H1 (cell line): ENCODE measurements at regions not wholly inside any gene's neighbourhood (a gene's known extent, or its start where the extent isn't known, plus 50 kb on each side); places are given as distances from the start of the nearest gene placed in this dataset.

Experiments
- CEBPB ChIP-seq: IDR thresholded peaks from 2 replicates; pipeline ENCODE4 v1.6.1; 2012; ENCODE audit warnings: low read depth, low read length
- EZH2 ChIP-seq: fragments of 200-600 bp; sonication (generic); IDR thresholded peaks from 2 replicates; pipeline ENCODE4 v1.7.1; 2012; ENCODE audit warnings: low read depth, mild to moderate bottlenecking, moderate library complexity, low read length, inconsistent platforms; ENCODE audit not compliant: severe bottlenecking
- JUN ChIP-seq: IDR thresholded peaks from 2 replicates; pipeline ENCODE4 v1.6.1; 2011; ENCODE audit warnings: low read depth, mild to moderate bottlenecking, improper control_type of control experiment, low read length
- RAD21 ChIP-seq, 2 experiments: IDR thresholded peaks in 1 of 2; conservative IDR thresholded peaks in 1 of 2; 2 replicates each; pipeline ENCODE4 v1.6.1; 2011; ENCODE audit warnings: low read depth in 2 of 2, low read length in 2 of 2, improper control_type of control experiment in 1 of 2, inconsistent platforms in 1 of 2, mild to moderate bottlenecking in 1 of 2, moderate library complexity in 1 of 2
- ZNF274 ChIP-seq: IDR thresholded peaks from 2 replicates; pipeline ENCODE4 v1.7.0; 2012; ENCODE audit warnings: low read length, borderline replicate concordance; ENCODE audit errors: extremely low read depth
- TF ChIP-seq, protein P1 (sequence below), 3 experiments: IDR thresholded peaks; 1 replicate in 2 of 3; 2 replicates in 1 of 3; pipeline versions ENCODE4 v1.5.1 to v1.6.1; 2011; ENCODE audit warnings: low read length in 3 of 3, mild to moderate bottlenecking in 3 of 3, inconsistent platforms in 2 of 3, low read depth in 1 of 3, moderate library complexity in 1 of 3; ENCODE audit not compliant: insufficient read depth in 1 of 3; ENCODE audit errors: control extremely low read depth in 1 of 3
- TF ChIP-seq, protein P2 (sequence below): fragments of 300-600 bp; sonication (generic); IDR thresholded peaks from 2 replicates; pipeline ENCODE4 v1.7.1; 2012; ENCODE audit warnings: low read length, moderate library complexity, mild to moderate bottlenecking, inconsistent platforms; ENCODE audit not compliant: insufficient replicate concordance

DNA sequence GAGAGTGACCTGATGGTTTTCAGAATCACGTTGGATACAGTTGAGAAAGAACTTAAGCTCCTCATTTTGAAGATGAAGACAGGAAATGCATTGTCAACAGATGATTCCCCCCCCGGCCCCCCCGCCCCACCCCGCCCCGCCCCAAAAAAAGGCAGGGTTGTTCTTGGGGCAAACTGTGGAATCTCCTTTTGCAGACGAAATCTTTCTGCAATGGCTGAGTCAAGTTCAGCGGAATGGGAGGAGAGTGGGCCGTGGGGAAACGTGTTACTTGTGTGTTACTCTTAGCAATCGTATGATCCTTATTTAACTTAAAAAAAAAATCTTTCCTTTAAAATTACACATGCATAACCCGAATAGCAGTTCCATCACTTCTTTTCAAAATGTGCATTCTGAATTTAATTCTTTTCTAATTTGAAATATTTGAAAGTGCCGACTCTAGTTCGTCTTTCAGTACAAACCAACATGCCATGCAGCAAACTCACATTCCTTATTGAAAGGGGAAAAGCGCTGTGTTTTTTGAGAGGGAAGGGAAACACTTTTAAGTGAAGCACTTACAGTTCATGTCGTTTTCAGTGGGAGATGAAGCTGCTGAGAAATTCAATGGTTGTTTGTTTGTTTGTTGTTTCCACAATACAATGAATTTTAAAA is 348.5 kb upstream of the ARGLU1 start:
- TF ChIP-seq, protein P1, sequence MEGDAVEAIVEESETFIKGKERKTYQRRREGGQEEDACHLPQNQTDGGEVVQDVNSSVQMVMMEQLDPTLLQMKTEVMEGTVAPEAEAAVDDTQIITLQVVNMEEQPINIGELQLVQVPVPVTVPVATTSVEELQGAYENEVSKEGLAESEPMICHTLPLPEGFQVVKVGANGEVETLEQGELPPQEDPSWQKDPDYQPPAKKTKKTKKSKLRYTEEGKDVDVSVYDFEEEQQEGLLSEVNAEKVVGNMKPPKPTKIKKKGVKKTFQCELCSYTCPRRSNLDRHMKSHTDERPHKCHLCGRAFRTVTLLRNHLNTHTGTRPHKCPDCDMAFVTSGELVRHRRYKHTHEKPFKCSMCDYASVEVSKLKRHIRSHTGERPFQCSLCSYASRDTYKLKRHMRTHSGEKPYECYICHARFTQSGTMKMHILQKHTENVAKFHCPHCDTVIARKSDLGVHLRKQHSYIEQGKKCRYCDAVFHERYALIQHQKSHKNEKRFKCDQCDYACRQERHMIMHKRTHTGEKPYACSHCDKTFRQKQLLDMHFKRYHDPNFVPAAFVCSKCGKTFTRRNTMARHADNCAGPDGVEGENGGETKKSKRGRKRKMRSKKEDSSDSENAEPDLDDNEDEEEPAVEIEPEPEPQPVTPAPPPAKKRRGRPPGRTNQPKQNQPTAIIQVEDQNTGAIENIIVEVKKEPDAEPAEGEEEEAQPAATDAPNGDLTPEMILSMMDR (IDR thresholded peaks at IDR 0.05; ENCODE audit: control extremely low read depth in 1 of 3, insufficient read depth in 1 of 3, low read depth in 1 of 3, low read length in 3 of 3): no peak
- TF ChIP-seq CEBPB (no peak), EZH2 (no peak), ZNF274 (no peak), JUN (no peak), RAD21 (IDR thresholded peaks at IDR 0.05 in 1 of 2, conservative IDR thresholded peaks at IDR 0.05 in 1 of 2; ENCODE audit: low read depth in 2 of 2, low read length in 2 of 2) (no peak)
- TF ChIP-seq, protein P2, sequence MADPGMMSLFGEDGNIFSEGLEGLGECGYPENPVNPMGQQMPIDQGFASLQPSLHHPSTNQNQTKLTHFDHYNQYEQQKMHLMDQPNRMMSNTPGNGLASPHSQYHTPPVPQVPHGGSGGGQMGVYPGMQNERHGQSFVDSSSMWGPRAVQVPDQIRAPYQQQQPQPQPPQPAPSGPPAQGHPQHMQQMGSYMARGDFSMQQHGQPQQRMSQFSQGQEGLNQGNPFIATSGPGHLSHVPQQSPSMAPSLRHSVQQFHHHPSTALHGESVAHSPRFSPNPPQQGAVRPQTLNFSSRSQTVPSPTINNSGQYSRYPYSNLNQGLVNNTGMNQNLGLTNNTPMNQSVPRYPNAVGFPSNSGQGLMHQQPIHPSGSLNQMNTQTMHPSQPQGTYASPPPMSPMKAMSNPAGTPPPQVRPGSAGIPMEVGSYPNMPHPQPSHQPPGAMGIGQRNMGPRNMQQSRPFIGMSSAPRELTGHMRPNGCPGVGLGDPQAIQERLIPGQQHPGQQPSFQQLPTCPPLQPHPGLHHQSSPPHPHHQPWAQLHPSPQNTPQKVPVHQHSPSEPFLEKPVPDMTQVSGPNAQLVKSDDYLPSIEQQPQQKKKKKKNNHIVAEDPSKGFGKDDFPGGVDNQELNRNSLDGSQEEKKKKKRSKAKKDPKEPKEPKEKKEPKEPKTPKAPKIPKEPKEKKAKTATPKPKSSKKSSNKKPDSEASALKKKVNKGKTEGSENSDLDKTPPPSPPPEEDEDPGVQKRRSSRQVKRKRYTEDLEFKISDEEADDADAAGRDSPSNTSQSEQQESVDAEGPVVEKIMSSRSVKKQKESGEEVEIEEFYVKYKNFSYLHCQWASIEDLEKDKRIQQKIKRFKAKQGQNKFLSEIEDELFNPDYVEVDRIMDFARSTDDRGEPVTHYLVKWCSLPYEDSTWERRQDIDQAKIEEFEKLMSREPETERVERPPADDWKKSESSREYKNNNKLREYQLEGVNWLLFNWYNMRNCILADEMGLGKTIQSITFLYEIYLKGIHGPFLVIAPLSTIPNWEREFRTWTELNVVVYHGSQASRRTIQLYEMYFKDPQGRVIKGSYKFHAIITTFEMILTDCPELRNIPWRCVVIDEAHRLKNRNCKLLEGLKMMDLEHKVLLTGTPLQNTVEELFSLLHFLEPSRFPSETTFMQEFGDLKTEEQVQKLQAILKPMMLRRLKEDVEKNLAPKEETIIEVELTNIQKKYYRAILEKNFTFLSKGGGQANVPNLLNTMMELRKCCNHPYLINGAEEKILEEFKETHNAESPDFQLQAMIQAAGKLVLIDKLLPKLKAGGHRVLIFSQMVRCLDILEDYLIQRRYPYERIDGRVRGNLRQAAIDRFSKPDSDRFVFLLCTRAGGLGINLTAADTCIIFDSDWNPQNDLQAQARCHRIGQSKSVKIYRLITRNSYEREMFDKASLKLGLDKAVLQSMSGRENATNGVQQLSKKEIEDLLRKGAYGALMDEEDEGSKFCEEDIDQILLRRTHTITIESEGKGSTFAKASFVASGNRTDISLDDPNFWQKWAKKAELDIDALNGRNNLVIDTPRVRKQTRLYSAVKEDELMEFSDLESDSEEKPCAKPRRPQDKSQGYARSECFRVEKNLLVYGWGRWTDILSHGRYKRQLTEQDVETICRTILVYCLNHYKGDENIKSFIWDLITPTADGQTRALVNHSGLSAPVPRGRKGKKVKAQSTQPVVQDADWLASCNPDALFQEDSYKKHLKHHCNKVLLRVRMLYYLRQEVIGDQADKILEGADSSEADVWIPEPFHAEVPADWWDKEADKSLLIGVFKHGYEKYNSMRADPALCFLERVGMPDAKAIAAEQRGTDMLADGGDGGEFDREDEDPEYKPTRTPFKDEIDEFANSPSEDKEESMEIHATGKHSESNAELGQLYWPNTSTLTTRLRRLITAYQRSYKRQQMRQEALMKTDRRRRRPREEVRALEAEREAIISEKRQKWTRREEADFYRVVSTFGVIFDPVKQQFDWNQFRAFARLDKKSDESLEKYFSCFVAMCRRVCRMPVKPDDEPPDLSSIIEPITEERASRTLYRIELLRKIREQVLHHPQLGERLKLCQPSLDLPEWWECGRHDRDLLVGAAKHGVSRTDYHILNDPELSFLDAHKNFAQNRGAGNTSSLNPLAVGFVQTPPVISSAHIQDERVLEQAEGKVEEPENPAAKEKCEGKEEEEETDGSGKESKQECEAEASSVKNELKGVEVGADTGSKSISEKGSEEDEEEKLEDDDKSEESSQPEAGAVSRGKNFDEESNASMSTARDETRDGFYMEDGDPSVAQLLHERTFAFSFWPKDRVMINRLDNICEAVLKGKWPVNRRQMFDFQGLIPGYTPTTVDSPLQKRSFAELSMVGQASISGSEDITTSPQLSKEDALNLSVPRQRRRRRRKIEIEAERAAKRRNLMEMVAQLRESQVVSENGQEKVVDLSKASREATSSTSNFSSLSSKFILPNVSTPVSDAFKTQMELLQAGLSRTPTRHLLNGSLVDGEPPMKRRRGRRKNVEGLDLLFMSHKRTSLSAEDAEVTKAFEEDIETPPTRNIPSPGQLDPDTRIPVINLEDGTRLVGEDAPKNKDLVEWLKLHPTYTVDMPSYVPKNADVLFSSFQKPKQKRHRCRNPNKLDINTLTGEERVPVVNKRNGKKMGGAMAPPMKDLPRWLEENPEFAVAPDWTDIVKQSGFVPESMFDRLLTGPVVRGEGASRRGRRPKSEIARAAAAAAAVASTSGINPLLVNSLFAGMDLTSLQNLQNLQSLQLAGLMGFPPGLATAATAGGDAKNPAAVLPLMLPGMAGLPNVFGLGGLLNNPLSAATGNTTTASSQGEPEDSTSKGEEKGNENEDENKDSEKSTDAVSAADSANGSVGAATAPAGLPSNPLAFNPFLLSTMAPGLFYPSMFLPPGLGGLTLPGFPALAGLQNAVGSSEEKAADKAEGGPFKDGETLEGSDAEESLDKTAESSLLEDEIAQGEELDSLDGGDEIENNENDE: no peak
